Left ventricle myocardium inferior (tissue), 1 donor: ENCODE measurements at regions not wholly inside any gene's neighbourhood (a gene's known extent, or its start where the extent isn't known, plus 50 kb on each side); places are given as distances from the start of the nearest gene placed in this dataset.
A peak's percentile ranks its signal among the peaks of the same experiment; 100 is the strongest.

Source experiments
- DNase-seq: peaks from one replicate; pipeline ENCODE4 v3.0.0-alpha.2; 2020
- H3K27ac ChIP-seq: fragments of 200-600 bp; replicated peaks from 2 replicates; pipeline ENCODE4 v1.8.0; 2021
- H3K27me3 ChIP-seq: fragments of 200-600 bp; 2 replicates; pipeline ENCODE4 v1.8.0; 2021; ENCODE audit warnings: low read depth
- H3K36me3 ChIP-seq: fragments of 200-600 bp; 2 replicates; pipeline ENCODE4 v1.8.0; 2021
- H3K4me1 ChIP-seq: fragments of 200-600 bp; 2 replicates; pipeline ENCODE4 v1.8.0; 2021
- H3K4me3 ChIP-seq: fragments of 200-600 bp; 2 replicates; pipeline ENCODE4 v1.8.0; 2021; ENCODE audit warnings: mild to moderate bottlenecking, moderate library complexity
- H3K9me3 ChIP-seq: fragments of 200-600 bp; replicated peaks from 2 replicates; pipeline ENCODE4 v1.8.0; 2021
- intact Hi-C: fragments of 100-400 bp; cut with micrococcal nuclease; formaldehyde crosslinking; loops from one replicate; pipeline ENCODE4 v1.11.0; 2022
- TF ChIP-seq, protein P1 (sequence below): fragments of 200-600 bp; IDR thresholded peaks from 2 replicates; pipeline ENCODE4 v1.8.0; 2021; ENCODE audit warnings: antibody characterized with exemption, mild to moderate bottlenecking, borderline replicate concordance
- donor health status: DM: no; HTN: yes; CAD: no; lungs with severe emphysema.

DNA sequence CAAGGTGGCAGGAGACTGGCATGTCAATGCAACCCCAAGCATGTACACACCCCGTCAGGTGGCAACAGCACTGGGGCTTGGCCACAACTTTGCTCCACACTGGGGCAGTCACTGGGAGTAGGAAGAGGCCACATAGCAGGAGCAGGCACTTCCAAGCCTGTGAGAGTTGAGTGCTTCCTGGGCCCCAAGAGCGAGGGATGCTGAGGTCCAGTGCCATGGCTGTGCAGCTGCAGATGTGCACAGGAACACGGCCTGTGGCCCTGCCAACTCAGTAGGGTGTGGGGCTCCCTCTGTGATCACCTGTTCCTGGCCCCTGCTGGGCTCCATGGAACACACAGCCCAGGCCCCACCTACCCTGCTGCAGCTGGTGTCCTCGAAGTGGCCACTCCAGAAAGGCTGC is 932.8 kb upstream of the SORCS1 start:
- no peak for DNase-seq

DNA sequence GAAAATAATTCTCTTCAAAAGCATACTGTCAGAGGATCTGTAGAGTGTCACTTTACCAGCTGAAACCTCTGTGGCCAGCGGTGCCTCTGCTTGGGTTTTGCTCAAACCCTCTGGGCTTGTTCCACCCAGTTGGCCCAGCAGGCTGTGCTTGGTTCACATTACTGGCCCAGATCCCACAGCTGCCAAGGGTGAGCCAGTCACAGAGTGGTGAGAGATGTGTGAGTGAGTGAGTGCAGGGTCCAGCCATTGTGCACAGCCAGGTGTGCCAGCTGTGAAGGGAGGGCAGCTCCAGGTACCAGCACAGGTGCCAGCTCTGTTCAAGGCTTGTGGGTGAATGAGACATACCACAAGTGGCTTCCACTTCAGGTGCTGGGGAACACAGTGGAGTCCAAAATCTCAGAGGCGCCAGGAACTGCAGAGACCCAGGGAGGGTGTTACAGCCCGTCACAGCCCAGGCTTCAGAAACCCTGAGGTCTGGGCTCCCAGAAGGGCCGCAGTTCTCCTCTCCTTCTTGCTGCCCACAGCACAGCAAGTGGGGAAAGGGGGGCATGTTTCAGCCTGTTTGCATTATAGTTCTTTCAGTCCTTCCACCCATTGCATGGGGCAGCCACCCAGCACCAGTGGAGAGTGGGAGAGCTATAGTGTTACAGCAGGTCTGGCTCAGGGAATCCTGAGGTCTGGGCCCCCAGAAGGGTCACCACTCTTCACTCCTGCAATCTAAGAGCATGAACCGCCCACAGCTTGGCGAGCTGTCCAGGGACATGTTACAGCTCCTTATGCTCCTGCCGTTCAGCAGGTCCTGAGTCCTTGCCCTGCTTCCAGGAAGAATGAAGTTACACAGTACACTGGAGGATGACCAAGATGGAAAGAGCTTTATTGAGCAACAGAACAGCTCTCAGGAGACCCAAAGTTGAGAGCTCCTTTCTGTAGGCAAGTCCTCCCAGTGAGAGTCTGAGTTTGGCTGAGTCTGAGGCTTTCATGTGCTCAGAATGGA is 931.7 kb upstream of the SORCS1 start:
- H3K9me3 ChIP-seq = no peaks in the 10 kb centered on the region
- no peak overlapping the region for H3K27ac ChIP-seq
- H3K36me3 ChIP-seq = no peaks in the 10 kb centered on the region
- TF ChIP-seq, protein P1, sequence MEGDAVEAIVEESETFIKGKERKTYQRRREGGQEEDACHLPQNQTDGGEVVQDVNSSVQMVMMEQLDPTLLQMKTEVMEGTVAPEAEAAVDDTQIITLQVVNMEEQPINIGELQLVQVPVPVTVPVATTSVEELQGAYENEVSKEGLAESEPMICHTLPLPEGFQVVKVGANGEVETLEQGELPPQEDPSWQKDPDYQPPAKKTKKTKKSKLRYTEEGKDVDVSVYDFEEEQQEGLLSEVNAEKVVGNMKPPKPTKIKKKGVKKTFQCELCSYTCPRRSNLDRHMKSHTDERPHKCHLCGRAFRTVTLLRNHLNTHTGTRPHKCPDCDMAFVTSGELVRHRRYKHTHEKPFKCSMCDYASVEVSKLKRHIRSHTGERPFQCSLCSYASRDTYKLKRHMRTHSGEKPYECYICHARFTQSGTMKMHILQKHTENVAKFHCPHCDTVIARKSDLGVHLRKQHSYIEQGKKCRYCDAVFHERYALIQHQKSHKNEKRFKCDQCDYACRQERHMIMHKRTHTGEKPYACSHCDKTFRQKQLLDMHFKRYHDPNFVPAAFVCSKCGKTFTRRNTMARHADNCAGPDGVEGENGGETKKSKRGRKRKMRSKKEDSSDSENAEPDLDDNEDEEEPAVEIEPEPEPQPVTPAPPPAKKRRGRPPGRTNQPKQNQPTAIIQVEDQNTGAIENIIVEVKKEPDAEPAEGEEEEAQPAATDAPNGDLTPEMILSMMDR = no peak
- no peaks in the 10 kb centered on the region for H3K27me3 ChIP-seq
- H3K4me3 ChIP-seq = no peak overlapping the region
- intact Hi-C loops = no loop called here
- peak; percentile 19 for DNase-seq
- no peaks in the 10 kb centered on the region for H3K4me1 ChIP-seq

More for the DNA sequence above, 932.8 kb upstream of the SORCS1 start:
- H3K4me1 ChIP-seq = no peaks in the 10 kb centered on the region
- no peaks in the 10 kb centered on the region for H3K27me3 ChIP-seq
- no peaks in the 10 kb centered on the region for H3K9me3 ChIP-seq
- H3K27ac ChIP-seq = no peak overlapping the region
- no peaks in the 10 kb centered on the region for H3K36me3 ChIP-seq
- intact Hi-C loops = no loop called here
- H3K4me3 ChIP-seq = no peak overlapping the region
- TF ChIP-seq, protein P1 = no peak

DNA sequence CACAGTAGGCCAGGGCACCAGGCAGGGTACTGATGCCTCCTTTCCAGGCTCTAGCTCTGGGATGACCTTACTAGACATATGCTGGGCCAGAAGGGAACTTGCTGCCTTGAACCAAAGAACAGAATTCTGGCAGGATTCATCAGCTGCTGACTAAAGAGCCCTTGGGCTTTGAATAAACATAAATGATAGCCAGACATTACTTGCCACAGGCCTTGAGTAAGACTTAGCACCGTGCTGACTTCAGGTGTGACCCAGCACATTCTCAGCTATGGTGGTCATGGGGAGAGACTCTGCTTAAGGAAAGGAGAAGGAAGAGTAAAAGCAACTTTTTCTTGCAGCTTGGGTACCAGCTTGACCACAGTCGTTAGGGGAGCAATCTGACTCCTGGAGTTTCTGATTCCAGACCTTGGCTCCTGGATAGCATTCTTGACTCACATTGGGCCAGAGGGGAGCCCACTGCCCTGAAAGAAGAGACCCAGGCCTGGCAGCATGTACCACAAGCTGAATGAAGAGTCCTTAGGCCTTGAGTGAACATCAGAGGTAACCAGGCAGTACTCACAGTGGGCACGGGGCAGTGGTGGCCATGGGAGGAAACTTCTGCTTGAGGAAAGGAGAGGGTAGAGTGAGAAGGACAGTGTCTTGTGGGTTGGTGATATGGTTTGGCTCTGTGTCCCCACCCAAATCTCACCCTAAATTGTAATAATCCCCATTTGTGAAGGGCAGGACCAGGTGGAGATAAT is 926.1 kb upstream of the SORCS1 start:
- TF ChIP-seq, protein P1 = no peak
- intact Hi-C loops = no loop called here
- no peaks in the 10 kb centered on the region for H3K36me3 ChIP-seq
- no peaks in the 10 kb centered on the region for H3K4me1 ChIP-seq
- H3K27ac ChIP-seq = no peak overlapping the region
- H3K27me3 ChIP-seq = no peaks in the 10 kb centered on the region
- H3K9me3 ChIP-seq = no peaks in the 10 kb centered on the region
- no peak for DNase-seq
- no peak overlapping the region for H3K4me3 ChIP-seq

DNA sequence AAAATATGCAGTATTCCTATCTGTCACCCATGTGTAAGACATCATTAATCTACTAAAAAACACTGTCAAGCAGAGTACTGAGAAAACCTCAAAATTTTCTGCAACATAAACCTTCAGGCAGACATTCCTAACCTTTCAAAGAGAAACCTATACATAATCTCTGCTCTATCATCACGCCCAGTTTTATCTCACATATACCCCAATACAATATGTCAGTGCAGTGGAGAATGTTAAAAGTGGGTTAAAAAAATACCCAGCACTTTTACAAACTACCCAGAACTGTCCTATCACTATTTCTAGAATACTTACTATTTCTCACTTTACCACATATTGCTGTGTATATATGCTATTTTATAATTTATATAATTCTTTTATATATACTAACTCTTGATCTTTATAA is 922.0 kb upstream of the SORCS1 start:
- DNase-seq = no peak
- H3K36me3 ChIP-seq = no peaks in the 10 kb centered on the region
- H3K27me3 ChIP-seq = no peaks in the 10 kb centered on the region
- H3K9me3 ChIP-seq = no peaks in the 10 kb centered on the region
- H3K27ac ChIP-seq = no peak overlapping the region
- TF ChIP-seq, protein P1 = no peak
- H3K4me3 ChIP-seq = no peak overlapping the region
- H3K4me1 ChIP-seq = no peaks in the 10 kb centered on the region
- intact Hi-C loops = no loop called here

DNA sequence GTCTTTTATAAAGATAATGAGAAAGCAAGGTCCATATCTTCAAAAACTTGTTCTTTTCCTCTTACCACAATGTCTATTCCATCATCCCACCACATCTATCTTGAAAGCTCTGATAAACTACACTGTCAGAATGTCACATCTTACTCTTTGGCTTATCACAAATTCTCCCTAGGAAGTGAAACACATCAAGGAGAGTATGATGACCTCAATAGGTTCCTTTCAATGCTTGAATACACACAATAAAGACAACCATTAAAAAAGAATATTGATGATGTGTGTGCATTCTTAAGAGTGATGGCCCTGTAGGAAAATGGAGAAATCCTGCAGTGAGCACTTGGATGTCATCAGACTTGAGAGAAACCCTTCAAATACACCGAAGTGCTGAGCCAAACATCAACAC is 918.1 kb upstream of the SORCS1 start:
- no peaks in the 10 kb centered on the region for H3K4me1 ChIP-seq
- H3K27ac ChIP-seq = no peak overlapping the region
- TF ChIP-seq, protein P1 = no peak
- no peaks in the 10 kb centered on the region for H3K9me3 ChIP-seq
- no peak for DNase-seq
- no peak overlapping the region for H3K4me3 ChIP-seq
- no peaks in the 10 kb centered on the region for H3K36me3 ChIP-seq
- no peaks in the 10 kb centered on the region for H3K27me3 ChIP-seq
- intact Hi-C loops = no loop called here
